ENCODE measurements at regions not wholly inside any gene's neighbourhood (a gene's known extent, or its start where the extent isn't known, plus 50 kb on each side); places are given as distances from the start of the nearest gene placed in this dataset.

DNA sequence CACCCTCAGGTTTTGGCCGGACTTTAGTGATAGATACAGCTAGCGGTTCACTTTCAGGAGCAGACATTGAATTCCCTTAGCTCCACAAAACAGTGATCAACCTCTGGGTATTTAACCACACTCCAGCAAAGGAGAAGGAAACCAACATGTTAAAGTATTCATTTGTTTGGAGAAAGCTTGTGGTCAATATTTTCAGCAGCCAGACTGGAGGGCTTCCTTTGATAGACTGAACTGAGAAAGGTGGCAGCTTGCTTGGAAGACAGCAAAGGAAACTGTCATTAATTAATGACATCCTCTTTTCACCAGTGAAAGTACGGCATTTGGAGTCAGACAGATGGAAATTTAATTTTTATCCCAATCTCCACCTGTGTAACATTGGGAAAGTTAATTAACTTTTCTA, 289.1 kb upstream of the CLNK start:
- TF ChIP-seq, protein P1, sequence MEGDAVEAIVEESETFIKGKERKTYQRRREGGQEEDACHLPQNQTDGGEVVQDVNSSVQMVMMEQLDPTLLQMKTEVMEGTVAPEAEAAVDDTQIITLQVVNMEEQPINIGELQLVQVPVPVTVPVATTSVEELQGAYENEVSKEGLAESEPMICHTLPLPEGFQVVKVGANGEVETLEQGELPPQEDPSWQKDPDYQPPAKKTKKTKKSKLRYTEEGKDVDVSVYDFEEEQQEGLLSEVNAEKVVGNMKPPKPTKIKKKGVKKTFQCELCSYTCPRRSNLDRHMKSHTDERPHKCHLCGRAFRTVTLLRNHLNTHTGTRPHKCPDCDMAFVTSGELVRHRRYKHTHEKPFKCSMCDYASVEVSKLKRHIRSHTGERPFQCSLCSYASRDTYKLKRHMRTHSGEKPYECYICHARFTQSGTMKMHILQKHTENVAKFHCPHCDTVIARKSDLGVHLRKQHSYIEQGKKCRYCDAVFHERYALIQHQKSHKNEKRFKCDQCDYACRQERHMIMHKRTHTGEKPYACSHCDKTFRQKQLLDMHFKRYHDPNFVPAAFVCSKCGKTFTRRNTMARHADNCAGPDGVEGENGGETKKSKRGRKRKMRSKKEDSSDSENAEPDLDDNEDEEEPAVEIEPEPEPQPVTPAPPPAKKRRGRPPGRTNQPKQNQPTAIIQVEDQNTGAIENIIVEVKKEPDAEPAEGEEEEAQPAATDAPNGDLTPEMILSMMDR (IDR thresholded peaks at IDR 0.05), result no peak
- TF ChIP-seq POLR2A (IDR thresholded peaks at IDR 0.05), result no peak
